GM12873 (cell line): ENCODE measurements at regions not wholly inside any gene's neighbourhood (a gene's known extent, or its start where the extent isn't known, plus 50 kb on each side); places are given as distances from the start of the nearest gene placed in this dataset.

Experiments used
- TF ChIP-seq, protein P1 (sequence below): IDR thresholded peaks from 2 replicates; pipeline ENCODE4 v1.5.1; 2012; ENCODE audit warnings: low read depth, mild to moderate bottlenecking, moderate library complexity, low read length, control low read depth; ENCODE audit not compliant: insufficient read depth; ENCODE audit errors: missing control alignments

DNA sequence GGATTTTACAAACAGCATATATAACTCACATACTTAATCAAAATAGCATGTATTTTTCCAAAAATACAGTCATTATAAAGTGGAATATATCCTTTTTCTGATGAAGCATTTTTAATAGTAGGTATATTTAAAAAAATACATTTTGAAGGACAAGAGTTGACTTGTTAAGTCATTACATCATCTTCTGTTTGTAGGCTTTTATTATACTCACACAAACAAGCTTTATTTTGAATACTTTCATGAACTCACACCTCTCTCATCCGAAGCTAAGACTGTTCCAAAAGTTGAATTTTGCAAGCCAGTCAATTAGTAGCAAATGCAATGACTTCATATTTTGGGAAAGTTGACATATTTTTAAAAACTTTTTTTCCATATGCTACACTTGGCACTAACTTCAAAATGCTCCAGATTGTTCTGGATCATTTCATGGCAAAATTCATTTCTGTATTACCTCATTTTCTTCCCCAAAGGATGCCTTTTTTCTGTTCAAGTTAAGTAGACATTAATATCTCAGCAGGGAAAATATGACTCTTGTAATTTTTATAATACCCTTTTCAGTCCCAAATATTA lies 68.5 kb upstream of the WDR75 start:
- TF ChIP-seq, protein P1, sequence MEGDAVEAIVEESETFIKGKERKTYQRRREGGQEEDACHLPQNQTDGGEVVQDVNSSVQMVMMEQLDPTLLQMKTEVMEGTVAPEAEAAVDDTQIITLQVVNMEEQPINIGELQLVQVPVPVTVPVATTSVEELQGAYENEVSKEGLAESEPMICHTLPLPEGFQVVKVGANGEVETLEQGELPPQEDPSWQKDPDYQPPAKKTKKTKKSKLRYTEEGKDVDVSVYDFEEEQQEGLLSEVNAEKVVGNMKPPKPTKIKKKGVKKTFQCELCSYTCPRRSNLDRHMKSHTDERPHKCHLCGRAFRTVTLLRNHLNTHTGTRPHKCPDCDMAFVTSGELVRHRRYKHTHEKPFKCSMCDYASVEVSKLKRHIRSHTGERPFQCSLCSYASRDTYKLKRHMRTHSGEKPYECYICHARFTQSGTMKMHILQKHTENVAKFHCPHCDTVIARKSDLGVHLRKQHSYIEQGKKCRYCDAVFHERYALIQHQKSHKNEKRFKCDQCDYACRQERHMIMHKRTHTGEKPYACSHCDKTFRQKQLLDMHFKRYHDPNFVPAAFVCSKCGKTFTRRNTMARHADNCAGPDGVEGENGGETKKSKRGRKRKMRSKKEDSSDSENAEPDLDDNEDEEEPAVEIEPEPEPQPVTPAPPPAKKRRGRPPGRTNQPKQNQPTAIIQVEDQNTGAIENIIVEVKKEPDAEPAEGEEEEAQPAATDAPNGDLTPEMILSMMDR, result no peak

DNA sequence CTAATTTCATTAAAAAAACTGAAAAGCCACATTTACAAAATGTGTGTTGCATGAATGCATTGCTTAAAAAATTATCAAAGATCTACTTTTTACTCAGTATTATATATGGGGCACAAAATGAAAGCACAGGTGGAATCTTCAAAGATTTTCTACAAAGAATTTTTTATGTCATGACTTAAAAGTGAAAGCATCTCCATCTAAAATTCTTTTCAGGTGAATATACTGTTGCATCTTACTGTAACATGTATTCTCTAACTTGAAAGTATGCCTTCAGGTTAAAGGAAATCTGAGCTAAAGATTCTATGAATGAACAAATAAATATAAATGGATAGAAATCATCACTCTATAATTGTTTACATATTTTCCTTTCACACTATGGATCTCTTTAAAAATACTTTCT lies 66.8 kb upstream of the WDR75 start:
- TF ChIP-seq, protein P1, result no peak

DNA sequence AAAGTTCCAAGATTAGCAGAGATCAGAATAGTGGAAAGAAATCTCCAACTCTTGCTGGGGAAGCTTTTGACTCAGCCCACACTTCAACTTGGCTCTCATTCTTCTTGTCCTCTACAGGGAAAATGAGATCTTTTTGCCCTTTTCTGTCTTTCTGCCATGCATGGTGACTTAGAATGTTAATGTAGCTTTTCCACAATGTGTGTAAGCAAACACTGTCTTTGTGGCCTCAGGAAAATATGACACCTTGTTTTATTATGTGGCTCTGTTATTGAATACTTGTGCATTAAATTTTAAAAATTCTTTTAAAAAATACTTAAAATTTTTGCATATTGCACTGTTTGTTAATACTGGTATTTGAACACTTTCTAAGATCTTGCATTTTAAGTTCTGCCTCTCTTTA lies 65.4 kb upstream of the WDR75 start:
- TF ChIP-seq, protein P1, result no peak

DNA sequence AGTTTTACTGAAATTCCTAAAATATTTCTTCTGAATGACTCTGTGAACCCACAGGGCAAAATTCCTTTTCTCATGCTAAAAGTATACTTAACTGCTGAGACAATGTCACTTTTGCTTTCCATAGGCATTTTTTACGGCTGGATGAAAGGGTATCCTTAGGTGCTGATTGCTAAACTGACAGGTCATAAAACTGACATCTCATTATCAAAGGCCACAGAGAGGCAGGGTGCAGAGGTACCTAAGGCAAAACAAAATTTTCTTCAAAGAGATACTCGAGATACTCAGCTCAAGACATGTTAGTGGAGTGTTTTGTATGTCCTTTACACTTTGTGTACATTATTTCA lies 62.0 kb upstream of the WDR75 start:
- TF ChIP-seq, protein P1, result no peak

DNA sequence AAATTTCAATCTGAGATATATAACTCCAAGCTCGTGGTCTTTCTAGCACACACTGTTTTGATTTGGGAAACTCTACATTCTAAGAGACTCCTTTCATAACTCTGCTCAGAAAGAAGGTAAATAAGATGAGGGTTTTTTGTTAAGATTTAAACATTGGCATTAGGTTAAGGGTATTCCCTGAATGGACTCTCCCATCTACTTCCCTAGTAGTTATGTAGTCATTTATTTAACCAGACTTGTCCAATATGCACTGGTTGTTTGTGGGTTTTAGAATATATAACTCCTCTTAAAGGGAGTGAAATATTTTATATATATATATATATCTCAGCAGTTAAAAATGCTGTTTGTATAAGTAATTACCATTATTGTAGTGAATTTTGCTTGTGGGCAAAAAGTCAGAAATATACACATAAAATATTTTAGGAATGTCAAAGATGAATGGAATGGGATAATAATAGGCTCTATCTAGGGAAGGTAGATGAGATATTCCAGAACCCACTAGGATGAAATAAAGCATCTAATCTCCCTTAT lies 61.5 kb upstream of the WDR75 start:
- TF ChIP-seq, protein P1, result no peak

DNA sequence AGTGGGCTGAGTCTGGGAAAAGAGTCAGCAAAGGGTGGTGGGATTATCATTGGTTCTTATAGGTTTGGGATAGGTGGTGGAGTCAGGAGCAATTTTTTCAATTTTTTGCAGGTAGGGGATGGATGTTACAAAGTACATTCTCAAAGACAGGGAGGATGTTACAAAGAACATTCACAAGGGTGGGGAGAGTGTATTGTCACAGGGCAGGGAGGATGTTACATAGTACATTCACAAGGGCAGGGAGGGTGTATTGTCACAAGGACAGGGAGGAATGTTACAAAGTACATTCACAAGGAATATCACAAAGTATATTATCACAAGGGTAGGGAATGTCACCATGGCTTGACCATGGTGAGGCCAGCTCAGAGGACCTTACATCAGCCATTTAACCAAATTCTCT lies 58.6 kb upstream of the WDR75 start:
- TF ChIP-seq, protein P1, result no peak

DNA sequence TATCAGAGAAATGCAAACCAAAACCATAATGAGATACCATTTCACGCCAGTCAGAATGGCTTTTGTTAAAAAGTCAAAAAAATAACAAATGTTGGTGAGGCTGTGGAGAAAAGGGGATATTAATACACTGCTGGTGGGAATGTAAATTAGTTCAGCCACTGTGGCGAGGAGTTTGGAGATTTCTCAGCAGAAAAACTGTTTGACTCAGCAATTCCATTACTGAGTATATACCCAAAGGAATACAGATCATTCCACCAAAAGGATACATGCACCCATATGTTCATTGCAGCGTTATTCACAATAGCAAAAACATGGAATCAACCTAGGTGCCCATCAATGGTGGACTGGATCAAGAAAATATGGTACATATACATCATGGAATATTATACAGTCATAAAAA lies 54.5 kb upstream of the WDR75 start:
- TF ChIP-seq, protein P1, result no peak

DNA sequence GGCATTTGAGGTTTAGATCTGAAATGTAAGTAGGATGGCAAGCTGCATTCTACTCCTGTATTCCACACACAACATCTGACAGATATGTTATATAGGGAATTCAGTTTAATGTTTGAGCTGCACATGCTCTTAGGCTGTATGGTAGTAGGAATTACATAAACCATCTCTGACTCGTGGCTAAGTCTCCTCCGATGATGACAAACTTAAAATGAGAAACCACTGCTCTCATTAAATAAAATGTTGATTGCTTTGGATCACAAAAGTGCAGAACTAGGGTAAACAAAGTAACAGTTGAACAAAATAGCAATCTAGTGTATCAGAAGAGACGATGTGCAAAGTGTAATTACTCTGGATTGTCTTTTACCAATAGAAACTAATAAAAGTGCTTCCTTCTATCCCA lies 50.1 kb upstream of the WDR75 start:
- TF ChIP-seq, protein P1, result no peak
